ENCODE measurements at regions not wholly inside any gene's neighbourhood (a gene's known extent, or its start where the extent isn't known, plus 50 kb on each side); places are given as distances from the start of the nearest gene placed in this dataset.

DNA sequence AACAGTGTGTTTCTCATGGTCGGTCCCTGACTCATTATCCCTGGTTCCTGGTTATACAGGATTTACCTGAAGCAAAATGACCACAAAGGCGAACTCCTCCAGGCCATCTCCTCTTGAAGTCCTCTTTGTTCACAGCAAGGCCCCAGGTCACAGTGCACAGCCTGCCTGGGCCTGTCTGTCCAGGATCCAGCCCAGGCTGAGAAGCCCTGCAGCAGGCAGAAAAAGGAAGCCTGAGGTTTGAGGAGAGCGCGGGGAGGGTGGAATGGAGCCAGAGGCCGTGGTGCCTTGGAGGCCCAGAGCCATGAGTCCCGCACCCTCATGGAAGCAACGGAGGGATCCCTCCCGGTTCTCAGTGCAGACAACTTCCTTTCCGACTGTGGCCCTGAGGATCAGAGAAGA, 136.8 kb upstream of the IRF2BP2 start:
- DNase-seq = no peak

DNA sequence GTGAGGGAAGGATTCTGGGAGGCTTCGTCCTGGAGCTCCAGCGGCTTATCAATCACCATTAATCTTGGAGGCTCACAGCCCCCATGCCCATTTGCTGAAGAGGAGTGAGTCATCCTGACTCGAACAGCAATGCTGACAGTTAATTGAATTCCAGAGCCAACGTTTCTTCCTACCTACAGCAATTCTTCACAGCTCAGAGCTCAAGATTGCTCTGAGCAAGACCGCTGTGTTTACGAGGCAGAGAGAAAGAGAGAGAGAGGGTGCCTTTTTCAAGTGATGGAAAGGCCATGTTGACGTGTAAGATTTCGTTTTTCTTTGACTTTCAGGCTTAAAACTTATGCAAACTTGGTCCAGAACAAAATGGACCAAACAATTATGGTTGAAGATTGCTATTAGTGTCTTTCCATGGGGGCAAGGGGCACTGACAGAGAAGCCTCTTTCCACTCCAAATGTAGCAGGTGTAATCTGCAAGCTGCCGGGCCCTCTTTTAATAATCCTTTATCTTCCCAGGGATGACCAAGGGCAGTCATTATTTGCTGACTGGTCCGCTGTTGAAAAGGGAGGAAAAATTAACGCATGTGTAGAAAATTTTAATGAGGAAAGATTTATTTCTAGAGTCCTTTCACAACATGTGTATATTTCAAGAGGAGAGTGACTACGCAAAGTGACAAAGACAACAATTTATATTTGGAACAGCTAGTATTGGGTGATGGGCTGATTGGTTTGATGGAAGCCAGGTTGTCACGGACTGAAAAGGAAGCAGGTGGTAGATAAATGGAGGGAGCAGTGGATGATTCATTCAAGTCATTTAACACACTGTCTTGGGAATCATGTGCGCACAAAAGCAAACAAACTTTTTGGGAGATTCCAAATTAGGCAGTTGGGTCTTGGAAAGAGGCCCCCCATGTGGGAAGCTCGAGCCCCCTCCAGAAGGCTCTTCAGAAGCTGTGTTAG, 136.1 kb upstream of the IRF2BP2 start:
- DNase-seq = no peak

DNA sequence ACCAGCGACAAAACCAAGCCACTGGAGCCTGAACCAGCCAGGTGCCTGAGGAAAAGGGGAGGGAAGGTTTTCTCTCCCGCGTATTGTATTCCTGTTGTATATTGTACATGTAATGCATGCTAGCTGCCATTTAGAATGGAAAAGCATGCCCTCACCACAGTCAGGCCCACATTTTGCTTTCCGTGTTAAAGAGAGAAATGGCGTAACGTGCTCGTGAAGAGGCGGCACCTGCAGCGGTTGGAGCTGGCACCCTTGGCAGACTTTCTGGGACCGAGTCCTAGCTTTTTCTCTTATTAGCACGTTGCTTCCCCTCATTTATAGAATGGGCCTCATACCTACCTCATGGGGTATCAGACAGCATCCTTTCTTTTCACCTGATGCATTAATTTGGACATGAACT, 135.3 kb upstream of the IRF2BP2 start:
- DNase-seq = no peak

DNA sequence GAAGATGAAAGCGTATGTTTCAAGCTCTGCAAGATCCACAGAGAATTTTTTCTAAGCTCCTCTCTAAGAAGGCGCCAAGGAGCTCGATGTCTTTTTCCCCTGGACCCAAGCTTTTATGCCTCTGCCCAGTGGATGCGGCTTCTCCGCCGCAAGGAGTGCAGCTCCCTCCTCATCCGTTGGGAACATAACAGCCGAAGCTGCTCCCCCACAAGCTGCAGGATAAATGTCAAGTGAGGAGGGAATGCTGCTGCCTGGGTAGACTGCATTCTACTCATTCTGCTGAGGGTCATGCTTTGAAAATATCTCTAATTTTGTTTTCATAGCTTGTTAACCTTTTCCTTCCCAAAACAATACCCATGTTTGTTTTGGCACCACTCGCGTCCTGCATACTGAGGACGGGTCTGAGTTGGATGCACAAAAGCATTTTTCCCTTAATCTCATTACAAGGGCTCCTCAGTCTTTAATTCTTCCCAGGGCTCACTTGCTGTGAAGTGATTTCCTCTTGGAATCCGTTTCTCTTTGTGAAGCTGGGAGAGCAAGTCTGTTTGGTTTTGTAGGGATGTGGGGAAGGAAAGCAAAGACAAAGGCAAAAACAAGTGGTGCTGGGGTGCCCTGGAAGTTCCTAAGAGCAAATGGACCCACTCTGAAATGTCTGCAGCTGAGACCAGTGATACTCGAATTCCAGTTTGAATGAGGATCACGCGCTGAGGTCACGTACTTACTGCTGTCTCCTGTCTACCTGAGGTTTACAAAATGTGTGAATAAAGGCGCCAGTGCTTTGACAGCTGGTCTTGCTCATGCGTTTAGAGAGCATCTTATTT, 134.0 kb upstream of the IRF2BP2 start:
- no peak for DNase-seq

DNA sequence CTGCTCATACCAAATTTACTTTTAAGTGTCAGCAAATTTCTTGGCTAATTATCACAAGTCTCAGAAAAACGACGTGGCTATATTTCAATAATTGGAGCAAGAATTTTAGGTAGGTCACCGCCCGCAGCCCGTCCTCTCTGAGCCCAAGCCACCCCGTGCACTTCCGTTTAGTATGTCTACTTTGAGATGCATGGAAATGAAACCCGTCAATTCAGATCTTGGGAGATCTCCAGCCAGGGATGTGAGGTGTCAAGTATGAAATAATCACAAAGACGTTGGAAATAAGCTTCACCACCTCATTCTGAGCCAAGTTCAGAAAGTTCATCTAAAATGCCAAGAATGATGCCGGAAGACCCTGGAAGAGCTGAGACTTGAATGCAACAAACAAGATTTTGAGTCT, 132.6 kb upstream of the IRF2BP2 start:
- no peak for DNase-seq

DNA sequence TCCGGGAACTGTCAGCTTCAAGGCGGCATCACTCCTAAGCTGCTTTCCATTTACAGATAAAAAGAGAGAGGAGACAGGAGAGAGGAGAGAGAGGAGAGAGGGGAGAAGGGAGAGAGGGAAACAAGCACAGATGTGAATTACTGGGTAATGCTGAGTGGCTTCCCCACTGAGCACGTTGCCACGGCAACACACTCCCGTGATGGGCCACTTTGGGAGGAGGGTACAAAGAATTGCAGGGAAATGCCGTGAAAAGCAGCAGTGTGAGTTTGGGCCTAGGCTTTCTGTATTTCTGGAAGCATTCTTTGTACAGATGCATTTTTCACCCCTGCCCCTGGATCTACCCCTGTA, 128.0 kb upstream of the IRF2BP2 start:
- DNase-seq = no peak

DNA sequence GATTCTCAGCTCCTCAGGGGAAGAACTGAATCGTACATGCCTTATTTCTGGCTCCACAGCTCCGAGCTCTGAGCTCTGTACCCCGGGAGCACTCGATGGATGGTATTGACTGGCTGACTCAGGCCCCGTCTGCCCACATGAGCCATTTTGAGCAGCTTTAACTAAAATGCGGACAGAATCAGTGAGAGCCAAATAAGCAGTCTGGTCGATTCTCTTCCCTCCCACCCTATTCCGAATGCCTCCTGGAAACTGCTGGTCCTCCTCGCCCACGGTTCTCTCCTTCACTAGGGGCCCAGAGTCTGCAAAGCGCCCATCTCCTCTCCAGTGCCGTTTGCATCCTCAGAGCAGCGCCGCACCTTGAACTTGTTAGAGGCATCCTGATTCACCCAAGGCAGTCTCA, 125.9 kb upstream of the IRF2BP2 start:
- DNase-seq = no peak

DNA sequence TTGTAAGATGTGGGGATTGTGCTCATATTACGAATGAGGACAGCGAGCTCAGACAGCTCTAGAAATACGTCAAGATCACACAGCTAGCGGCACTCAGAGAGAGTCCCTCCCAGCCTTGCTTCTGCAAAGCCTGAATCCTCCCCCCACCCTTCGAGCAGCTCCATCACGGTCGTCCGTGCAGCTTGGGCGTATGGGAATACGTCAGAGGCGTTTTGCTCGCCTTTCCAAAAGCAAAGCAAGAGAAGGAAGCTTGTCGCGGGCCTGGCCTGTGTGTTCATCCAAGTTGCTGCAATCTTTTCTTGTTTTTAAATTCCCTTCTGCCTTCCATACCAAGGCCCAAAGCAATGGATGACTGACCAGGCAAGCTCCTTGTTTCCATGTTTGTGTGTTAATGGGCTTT, 125.5 kb upstream of the IRF2BP2 start:
- DNase-seq = no peak

DNA sequence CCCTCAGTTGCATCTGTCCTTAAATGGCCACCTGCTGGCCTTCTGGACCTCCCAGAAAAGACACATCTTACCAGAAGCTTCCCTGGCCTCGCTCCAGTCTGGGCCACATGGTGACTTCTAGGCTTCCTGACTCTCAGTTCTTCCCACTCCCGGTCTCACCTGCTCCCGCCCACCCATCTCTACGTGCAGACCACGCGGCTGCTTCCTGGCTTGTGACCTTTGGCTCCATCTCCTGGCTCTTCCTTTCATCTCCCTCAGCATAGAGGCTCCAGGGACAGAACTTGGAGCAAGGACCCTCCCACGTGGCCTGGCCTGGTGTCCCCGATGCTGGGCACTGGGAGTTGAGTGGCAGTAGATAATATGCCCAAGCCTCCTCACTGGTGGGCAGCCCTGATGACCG, 124.9 kb upstream of the IRF2BP2 start:
- no peak for DNase-seq

DNA sequence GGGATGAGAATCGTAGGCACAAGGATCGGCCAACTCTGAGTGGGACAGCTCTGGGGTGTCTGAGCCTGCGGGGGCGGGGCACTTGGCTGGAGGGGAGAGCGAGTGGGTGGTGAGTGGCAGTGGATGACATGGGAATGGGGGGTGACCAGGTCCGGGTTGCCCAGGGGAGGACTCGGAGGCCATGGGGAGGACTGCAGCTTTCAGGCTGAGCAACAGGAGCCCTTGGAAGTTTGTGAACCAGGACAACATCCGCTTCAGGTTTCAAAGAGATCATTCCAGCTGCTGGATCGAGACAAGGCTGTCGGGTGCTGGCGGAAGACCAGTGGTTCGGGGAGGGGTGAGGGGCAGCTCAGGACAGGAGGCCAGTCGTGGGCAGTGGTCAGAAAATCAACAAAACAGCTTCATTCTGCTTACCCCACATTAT, 124.4 kb upstream of the IRF2BP2 start:
- DNase-seq = no peak

DNA sequence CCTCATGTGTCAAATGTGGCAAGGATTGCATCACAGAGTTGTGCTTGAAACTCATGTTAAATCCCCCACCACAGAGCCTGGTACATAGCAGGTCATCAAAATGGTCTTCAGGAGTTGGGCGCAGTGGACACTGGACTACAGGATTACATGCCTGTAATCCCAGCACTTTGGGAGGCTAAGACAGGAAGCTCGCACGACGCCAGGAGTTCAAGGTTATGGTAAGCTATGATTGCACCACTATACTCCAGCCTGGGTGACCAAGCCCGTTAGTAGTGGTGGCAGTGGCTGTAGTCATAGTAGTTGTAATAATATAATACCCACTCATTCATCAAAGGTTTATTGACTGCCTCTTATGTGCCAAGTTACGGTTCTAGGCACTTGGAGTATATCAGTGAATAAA, 123.4 kb upstream of the IRF2BP2 start:
- no peak for DNase-seq

DNA sequence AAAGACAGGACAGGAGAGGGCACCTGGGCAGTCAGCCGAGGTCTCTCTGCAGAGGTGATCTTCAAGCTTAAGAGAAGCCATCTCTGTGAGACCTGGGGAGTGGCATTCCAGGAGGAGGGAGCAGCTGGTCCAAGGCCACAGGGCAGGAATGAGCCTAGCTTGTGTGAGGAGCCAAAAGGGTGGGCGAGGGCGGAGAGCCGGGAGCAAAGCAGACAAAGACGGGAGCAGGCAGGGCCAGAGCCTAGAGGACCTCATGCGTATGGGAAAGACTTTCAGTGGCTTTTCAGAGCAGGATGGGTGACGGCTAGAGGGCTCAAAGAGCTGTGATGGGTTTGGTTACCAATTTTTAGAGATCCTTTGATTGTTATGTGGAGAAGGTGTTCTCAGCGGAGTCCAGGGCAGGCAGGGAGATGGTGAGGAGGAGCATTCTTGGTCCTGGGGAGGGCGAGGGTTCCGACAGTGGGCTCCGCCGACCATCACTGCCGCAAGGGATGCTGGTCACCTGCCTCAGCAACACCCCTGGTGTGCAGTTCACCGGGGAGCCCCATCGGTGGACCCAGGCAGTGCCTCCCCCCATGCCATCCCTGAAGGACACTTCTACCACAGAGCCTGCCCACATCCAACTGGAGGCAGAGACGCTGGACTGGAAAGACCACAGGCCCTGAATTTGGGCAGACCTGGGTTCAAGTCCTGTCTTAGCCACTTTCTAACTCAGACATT, 122.9 kb upstream of the IRF2BP2 start:
- no peak for DNase-seq

DNA sequence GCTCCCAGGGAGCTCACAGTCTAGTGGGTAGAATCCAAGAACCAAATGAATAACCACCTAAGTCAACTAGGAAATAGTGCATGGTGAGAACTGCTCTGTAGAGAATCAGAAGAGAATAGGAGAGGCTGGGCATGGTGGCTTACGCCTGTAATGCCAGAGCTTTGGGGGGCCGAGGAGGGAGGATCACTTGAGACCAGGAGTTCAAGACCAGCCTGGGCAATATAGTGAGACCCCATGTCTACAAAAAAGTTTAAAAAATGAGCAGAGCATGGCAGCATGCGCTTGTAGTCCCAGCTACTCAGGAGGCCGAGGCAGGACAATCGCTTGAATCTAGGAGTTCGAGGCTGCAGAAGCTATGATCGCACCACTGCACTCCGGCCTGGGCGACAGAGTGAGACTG, 122.3 kb upstream of the IRF2BP2 start:
- no peak for DNase-seq

DNA sequence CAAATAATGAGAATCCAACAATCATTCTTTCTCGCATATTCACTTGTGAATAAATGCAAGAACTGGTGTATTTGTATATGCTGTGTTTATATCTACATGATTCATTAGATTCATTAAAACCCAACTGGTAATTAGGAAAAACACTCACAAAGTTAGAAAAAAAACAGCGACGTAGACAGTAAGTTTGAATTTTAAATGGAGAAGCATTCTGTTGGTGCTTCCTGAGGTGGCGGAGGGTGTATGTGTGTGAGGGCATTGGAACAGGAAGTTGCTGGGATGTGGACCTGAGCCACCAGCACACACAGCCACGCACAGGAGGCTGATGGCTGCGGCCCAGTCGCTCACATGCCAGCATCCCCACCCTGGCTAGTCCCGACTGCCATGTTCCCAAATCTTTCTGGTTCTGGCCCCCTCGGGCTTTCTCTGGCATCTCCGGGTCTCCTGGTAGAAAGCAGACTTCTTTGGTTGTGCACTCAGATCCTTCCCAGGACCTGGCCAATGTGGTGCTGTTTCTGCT, 121.6 kb upstream of the IRF2BP2 start:
- no peak for DNase-seq

DNA sequence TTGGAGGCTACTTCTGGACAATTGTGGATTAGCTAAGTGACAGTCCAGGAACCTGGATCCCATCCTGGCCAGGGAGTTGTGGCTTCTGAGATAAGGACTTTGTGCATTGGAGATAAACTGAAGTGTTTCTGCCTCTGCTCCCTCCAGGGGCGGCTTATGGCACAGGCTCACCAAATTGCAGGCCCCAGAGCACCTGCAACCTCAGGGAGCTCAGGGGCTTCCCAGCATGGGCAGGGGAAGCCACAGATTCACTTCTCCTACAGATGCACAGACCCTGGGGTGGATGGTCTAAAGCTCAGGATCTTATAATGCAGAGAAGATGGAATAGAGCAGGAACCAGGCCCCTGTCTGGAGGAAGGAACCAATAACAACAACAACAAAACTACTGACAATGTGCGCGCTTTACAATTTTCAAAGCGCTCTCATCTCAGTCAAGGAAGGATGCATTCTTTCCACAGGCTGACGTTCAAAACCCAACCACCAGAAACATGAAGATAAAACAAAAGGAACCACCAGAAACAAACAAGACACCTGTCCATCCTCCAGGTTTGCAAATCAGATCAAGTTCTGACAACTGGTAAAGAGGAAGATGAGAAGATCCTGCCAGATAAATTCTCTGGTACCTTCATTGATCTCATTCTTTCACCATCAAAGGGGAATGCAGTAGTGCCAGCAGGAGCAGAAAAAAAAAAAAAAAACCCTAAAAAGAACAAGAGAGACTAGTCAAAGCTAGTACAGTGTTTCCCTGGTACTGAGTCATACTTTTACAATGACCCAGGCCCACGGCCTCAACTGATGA, 121.0 kb upstream of the IRF2BP2 start:
- peak; percentile 74 for DNase-seq

DNA sequence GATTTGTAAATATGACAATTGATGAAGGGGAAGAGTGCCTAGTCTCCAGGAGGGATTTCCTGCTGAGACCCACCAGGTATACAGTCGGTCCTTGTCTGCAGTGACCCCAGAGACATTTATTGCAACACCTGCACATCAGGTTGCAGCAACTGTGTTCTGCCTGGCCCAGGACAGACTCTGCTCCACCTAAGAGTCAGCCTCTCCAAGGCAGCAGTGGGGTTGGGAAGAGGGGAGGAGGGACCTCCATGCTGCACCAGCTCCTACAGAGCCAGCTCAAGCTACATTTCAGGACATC, 120.4 kb upstream of the IRF2BP2 start:
- DNase-seq = no peak

DNA sequence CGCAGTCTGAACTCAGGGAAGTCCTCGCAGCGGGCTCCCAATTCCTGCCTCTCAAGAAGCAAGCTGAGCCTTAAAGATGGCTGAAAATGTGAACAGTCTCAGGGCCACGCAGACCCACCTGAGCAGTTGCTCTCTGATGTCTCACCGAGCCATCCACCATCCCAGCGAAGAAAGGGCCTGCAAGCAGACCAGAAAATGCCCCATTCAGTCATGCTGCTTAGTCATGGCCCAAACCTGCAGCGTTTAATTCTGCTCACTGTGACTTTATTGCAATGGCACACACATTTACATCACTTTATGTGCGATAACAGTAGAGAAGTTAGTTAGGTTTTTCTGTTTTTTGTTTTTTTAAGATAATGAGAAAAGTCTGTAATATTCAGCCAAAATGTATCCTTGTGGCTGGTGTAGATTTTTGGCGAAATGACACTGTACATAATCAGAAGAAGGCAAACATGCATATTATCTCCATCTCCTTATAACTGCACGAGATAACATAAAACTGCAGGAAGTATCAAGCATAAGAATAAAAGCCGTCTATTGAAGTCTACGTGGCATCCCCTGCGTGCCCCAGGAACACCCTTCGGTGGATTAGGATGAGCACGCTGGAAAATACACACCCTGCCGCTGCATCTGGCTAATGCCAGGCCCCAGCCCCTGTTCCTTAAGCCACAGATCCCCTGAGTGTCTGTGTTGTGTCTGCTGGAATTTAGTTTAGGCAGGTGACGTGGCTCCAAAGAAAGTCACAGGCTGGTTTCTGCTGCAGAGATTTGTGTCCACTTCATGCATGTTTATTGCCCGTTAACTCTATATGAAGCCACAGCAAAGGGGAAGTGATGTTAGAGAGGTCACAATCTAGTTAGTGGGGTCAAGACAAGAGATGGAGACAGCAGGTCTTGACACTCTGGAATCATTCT, 119.8 kb upstream of the IRF2BP2 start:
- DNase-seq = no peak

DNA sequence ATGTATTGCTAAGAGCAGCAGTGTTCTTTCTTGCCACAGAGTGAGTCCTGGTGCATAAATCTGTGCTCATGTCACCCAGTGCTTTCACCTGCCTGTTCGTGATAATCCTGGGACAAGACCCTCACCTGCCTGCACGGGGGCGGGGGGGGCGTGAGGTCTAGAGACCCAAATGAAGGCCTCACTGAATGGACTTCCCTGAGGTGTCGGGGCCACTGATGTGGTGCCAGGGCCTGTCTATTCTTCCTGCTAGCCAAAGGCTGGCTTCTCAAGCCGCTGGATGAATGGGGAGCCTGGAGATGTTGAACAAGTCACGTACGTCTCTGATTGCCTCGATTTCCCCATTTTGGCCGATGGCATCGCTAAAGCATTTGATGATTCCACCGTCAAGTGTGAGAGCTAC, 118.8 kb upstream of the IRF2BP2 start:
- DNase-seq = no peak

DNA sequence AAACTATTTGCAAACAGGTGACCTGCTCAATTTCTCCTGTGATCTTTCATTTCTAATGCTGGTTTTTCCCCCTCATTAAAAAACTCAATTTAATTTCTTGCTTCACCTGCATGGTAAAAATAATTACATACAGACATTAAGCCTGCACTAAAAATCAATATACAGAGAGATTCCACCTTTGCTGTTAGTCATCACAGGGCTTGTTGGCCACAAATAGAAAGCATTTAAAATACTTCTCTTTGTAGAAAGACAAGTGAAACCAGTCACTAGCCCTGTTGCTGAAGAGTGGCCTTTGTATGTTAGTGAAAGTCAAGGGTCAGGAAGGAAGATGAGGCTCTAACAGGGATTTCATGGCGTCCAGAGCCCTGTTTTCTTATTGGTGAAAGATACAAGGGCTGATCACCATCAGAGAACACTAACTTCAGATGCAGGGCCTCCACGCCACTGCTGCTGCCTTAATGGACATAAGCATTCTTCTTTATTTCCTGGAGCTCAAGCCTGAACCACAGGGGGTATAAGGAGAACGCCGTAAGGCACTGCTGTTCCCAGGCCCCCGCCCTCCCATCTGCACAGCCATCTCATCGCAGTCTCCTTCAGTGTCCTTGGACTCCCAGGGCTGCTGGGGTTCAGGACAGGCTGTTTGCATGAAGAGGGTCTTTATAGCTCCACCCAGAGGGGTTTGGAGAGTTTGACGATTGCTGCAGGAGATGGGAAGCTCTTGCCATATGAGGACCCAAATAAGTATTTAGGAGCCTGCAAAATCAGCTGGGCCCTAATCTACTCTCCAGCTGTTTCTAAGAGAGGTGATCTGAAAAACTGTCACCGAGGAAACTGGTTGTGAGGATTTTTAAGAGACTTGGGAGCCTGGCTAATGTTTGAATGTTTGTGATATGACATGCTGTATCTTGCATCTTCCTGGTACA, 117.3 kb upstream of the IRF2BP2 start:
- DNase-seq = no peak

DNA sequence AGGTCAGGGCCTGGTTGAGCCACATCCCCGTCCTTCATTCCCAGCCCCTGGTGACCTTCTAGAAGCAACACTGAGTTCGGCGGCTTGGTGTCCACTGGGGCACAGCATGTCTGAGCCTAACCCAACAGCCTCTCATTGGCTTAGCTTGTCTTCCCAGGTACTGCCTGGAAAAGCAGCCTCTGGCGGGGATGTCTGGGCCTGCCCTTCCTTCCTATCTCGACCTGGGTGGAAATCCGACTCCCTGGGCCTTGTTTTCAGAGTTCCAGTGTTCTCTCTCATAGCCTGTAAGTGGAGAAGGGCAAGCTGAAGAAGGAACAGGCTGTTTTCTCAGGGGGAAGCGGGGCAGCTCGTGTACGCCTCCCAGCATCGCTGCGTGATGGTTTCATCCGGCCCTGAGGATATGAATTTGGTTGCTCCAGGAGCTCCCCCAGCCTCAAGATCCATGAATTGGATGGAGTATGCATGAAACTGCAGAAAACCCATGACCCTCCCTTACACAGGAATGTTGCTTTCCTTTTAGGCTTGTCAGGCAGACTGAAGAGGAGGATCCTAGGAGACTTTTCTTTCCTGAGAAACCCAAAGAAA, 116.5 kb upstream of the IRF2BP2 start:
- DNase-seq = no peak
